Fibroblast of pulmonary artery (primary cell): ENCODE measurements at regions not wholly inside any gene's neighbourhood (a gene's known extent, or its start where the extent isn't known, plus 50 kb on each side); places are given as distances from the start of the nearest gene placed in this dataset.
"Not testable (repeated sequence)": the region's sequence is repeated elsewhere in the genome, so short reads cannot be mapped to it uniquely, and the experiment has no call there.

ENCODE experiments used
- DNase-seq: peaks from one replicate; pipeline ENCODE4 v3.0.0-alpha.2; 2010; ENCODE audit warnings: low read depth
- H3K4me3 ChIP-seq: replicated peaks from 2 replicates; pipeline ENCODE4 v1.5.1; 2011; ENCODE audit warnings: low read depth, mild to moderate bottlenecking, control low read depth, low read length, moderate library complexity
- TF ChIP-seq, protein P1 (sequence below): IDR thresholded peaks from 2 replicates; pipeline ENCODE4 v1.5.1; 2011; ENCODE audit warnings: mild to moderate bottlenecking, control low read depth, low read length, inconsistent platforms; ENCODE audit errors: missing control alignments

GRCh38 chr5:101539315-101539714, 636.2 kb upstream of the ST8SIA4 start:
- H3K4me3 ChIP-seq, result no peak overlapping the region
- TF ChIP-seq, protein P1, sequence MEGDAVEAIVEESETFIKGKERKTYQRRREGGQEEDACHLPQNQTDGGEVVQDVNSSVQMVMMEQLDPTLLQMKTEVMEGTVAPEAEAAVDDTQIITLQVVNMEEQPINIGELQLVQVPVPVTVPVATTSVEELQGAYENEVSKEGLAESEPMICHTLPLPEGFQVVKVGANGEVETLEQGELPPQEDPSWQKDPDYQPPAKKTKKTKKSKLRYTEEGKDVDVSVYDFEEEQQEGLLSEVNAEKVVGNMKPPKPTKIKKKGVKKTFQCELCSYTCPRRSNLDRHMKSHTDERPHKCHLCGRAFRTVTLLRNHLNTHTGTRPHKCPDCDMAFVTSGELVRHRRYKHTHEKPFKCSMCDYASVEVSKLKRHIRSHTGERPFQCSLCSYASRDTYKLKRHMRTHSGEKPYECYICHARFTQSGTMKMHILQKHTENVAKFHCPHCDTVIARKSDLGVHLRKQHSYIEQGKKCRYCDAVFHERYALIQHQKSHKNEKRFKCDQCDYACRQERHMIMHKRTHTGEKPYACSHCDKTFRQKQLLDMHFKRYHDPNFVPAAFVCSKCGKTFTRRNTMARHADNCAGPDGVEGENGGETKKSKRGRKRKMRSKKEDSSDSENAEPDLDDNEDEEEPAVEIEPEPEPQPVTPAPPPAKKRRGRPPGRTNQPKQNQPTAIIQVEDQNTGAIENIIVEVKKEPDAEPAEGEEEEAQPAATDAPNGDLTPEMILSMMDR, result no peak
- no peak for DNase-seq

DNA sequence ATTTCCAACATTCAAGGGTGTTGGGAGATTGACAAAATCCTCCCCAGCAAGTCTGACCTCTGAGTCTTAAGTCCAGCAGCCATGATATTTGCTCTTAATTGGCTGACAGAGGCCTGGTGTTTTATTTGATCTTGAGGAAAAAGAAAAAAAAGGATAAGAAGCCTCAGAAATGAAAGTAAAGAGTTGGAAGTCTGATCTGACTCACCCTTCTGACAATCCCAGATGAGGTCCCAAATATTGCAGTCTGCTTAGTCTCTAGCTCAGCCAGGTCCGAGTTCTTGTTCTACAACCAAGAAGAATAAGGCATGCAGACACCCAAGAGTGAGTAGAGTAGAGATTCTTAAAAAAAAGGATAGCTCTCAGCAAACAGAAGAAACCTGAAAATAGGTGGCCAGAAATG, 632.5 kb upstream of the ST8SIA4 start:
- TF ChIP-seq, protein P1, result no peak
- H3K4me3 ChIP-seq, result no peak overlapping the region
- DNase-seq, result no peak

- no peak for DNase-seq
Observed at GRCh38 chr5:101534491-101535110, 631.5 kb upstream of the ST8SIA4 start.

GRCh38 chr5:101532430-101532829, 629.3 kb upstream of the ST8SIA4 start:
- TF ChIP-seq, protein P1, result no peak
- DNase-seq, result no peak
- H3K4me3 ChIP-seq, result no peak overlapping the region

More at GRCh38 chr5:101534491-101535110, 631.5 kb upstream of the ST8SIA4 start:
- TF ChIP-seq, protein P1, result no peak
- no peak overlapping the region for H3K4me3 ChIP-seq

GRCh38 chr5:101531026-101531425, 627.9 kb upstream of the ST8SIA4 start:
- DNase-seq, result no peak
- H3K4me3 ChIP-seq, result no peak overlapping the region
- TF ChIP-seq, protein P1, result no peak

- H3K4me3 ChIP-seq, DNase-seq: not testable (repeated sequence)
Observed at GRCh38 chr5:101529094-101529493, 626.0 kb upstream of the ST8SIA4 start.

DNA sequence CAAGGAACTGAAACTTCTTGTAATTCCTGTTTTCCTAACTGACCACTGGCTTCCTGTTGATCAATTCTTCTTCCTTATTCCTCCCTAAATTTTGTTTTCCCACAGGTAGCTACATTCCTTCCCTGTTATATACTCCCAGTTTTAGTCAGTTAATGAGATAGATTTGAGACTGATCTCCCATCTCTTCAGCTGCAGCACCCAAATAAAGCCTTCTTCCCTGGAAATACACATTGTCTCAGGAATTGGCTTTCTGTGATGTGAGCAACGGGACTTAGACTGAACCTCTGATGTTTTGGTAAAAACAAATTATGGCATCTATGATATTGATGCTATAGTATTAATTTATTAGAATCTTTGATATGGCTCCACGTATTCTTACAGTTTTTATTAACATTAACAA, 617.3 kb upstream of the ST8SIA4 start:
- no peak overlapping the region for H3K4me3 ChIP-seq
- TF ChIP-seq, protein P1, result no peak
- DNase-seq, result no peak
